ENCODE measurements at regions not wholly inside any gene's neighbourhood (a gene's known extent, or its start where the extent isn't known, plus 50 kb on each side); places are given as distances from the start of the nearest gene placed in this dataset.

GRCh38 chr9:134534661-134535080, 106.9 kb upstream of the COL5A1 start:
- Histone ChIP-seq H3K27me3 (ENCODE audit: control insufficient read depth in 2 of 2, insufficient read depth in 2 of 2, low read length in 2 of 2) (peaks cover 45 to 64% of the 10 kb centered on the region in 2 experiments; a peak in 4 of 5 replicates), H2AFZ (ENCODE audit: low read depth, low read length) (no peak overlapping the region), H3K9me1 (ENCODE audit: control insufficient read depth, insufficient read depth, low read length) (no peaks in the 10 kb centered on the region), H3K9me3 (replicated peaks; ENCODE audit: control insufficient read depth, insufficient read depth, low read depth, low read length) (no peaks in the 10 kb centered on the region), H3K4me3 (no peak overlapping the region), H3K27ac (ENCODE audit: extremely low read depth, low read depth, low read length) (no peak overlapping the region), H3K4me2 (ENCODE audit: insufficient read depth, low read length) (no peak overlapping the region), H3K36me3 (ENCODE audit: control insufficient read depth, insufficient read depth, low read length) (no peaks in the 10 kb centered on the region), H3K79me2 (ENCODE audit: control insufficient read depth, insufficient read depth, low read length) (no peaks in the 10 kb centered on the region), H4K20me1 (replicated peaks; ENCODE audit: control insufficient read depth, insufficient read depth, low read length) (peaks cover 3% of the 10 kb centered on the region; the same call in 1 of the 2 replicates), H3K4me1 (replicated peaks in 1 of 2; ENCODE audit: control insufficient read depth in 2 of 2, insufficient read depth in 2 of 2, low read length in 2 of 2) (no peaks in the 10 kb centered on the region), H3K9ac (ENCODE audit: insufficient read depth in 1 of 2, low read depth in 2 of 2, low read length in 2 of 2) (no peak overlapping the region)
- 0% methylated on average over 12 of the region's 12 CpGs for WGBS (ENCODE audit: insufficient coverage, low coverage, missing lambda C conversion rate)
- no peak for ATAC-seq
- CTCF ChIA-PET (ENCODE audit: low intra/inter-chr PET ratio): no interaction called here
- no TSS peak for BruUV-seq (replicated peaks)
- intact Hi-C loops (cut with micrococcal nuclease) (no loop called here), in situ Hi-C loops (cut with MboI) (no loop called here)
- POLR2A ChIA-PET: no interaction called here
- FAIRE-seq: no peak
- no peak for DNase-seq (ENCODE audit: extremely low read depth in 1 of 4, low spot score in 3 of 4)
- TF ChIP-seq TEAD2 (tag; IDR thresholded peaks at IDR 0.05) (no peak), RBM22 (IDR thresholded peaks at IDR 0.05; ENCODE audit: low read depth, low read length, poor library complexity, severe bottlenecking) (no peak), ZBTB7A (IDR thresholded peaks at IDR 0.05; ENCODE audit: borderline replicate concordance, control insufficient read depth, low read depth, low read length) (no peak), ZNF316 (IDR thresholded peaks at IDR 0.05) (peak; percentile 40; the same call in 1 of the 2 replicates), THAP12 (CRISPR knock-in tag; IDR thresholded peaks at IDR 0.05) (no peak)
